Fibroblast of lung (primary cell): ENCODE measurements at regions not wholly inside any gene's neighbourhood (a gene's known extent, or its start where the extent isn't known, plus 50 kb on each side); places are given as distances from the start of the nearest gene placed in this dataset.

ENCODE experiments used
- EZH2 ChIP-seq: IDR thresholded peaks from 2 replicates; pipeline ENCODE4 v1.5.1; 2012; ENCODE audit warnings: low read length, control low read depth, mild to moderate bottlenecking; ENCODE audit errors: missing control alignments
- TF ChIP-seq, protein P1 (sequence below), 2 donors: IDR thresholded peaks in 1 of 2; conservative IDR thresholded peaks in 1 of 2; 1 replicate in 1 of 2; 2 replicates in 1 of 2; pipeline ENCODE4 v1.5.1; 2011 to 2012; ENCODE audit warnings: low read length in 2 of 2, control low read depth in 1 of 2, inconsistent platforms in 1 of 2, low read depth in 1 of 2, mild to moderate bottlenecking in 1 of 2

DNA sequence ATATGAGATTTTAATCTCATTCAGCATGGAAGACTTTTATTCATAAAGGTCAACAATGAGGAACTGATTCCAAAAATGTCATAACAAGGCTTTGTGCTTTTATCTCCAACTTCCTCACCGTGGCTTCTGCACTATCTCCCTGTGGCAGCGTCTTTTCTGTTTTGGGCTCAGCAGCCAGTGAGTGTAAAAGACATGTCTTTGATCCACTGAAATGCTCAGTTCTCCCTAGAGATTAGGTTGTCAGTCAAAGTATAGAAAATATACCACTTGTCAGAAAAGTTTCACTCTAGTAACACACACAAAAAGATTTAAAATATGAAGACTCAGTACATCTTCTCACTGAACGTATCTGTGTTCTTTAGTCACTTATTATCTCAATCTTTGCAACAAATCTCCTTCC, 901.8 kb upstream of the ZWINT start:
- TF ChIP-seq, protein P1, sequence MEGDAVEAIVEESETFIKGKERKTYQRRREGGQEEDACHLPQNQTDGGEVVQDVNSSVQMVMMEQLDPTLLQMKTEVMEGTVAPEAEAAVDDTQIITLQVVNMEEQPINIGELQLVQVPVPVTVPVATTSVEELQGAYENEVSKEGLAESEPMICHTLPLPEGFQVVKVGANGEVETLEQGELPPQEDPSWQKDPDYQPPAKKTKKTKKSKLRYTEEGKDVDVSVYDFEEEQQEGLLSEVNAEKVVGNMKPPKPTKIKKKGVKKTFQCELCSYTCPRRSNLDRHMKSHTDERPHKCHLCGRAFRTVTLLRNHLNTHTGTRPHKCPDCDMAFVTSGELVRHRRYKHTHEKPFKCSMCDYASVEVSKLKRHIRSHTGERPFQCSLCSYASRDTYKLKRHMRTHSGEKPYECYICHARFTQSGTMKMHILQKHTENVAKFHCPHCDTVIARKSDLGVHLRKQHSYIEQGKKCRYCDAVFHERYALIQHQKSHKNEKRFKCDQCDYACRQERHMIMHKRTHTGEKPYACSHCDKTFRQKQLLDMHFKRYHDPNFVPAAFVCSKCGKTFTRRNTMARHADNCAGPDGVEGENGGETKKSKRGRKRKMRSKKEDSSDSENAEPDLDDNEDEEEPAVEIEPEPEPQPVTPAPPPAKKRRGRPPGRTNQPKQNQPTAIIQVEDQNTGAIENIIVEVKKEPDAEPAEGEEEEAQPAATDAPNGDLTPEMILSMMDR (conservative IDR thresholded peaks at IDR 0.05 in 1 of 2, IDR thresholded peaks at IDR 0.05 in 1 of 2; ENCODE audit: low read depth in 1 of 2, low read length in 2 of 2): no peak
- TF ChIP-seq EZH2: no peak
